Keratinocyte (primary cell): ENCODE measurements at regions not wholly inside any gene's neighbourhood (a gene's known extent, or its start where the extent isn't known, plus 50 kb on each side); places are given as distances from the start of the nearest gene placed in this dataset.

Experiments
- DNase-seq: peaks from one replicate; pipeline ENCODE4 v3.0.0-alpha.2; 2011; ENCODE audit warnings: low read depth, missing footprints, low spot score
- FAIRE-seq: peaks from 2 replicates; lab custom pipeline; 2011; peaks lifted over from hg19 to GRCh38; lab: Jason Lieb, UNC
- H2AFZ ChIP-seq: 2 replicates; pipeline ENCODE4 v1.6.0; 2012; ENCODE audit warnings: low read length, control low read depth, inconsistent platforms; ENCODE audit not compliant: control insufficient read depth
- H3K27ac ChIP-seq: 2 replicates; pipeline ENCODE4 v1.5.1; 2011; ENCODE audit warnings: low read length; ENCODE audit not compliant: control insufficient read depth, insufficient read depth
- H3K27me3 ChIP-seq: 3 replicates; pipeline ENCODE4 v1.6.0; 2011; ENCODE audit warnings: low read length; ENCODE audit not compliant: control insufficient read depth, insufficient read depth; ENCODE audit errors: extremely low read depth
- H3K36me3 ChIP-seq, 2 experiments: 2 replicates in 1 of 2; 3 replicates in 1 of 2; pipeline ENCODE4 v1.5.1; 2011; ENCODE audit warnings: low read length in 2 of 2, mild to moderate bottlenecking in 1 of 2; ENCODE audit not compliant: control insufficient read depth in 2 of 2, insufficient read depth in 2 of 2; ENCODE audit errors: extremely low read depth in 1 of 2
- H3K4me1 ChIP-seq: 3 replicates; pipeline ENCODE4 v1.5.1; 2011; ENCODE audit warnings: low read length; ENCODE audit not compliant: control insufficient read depth, insufficient read depth; ENCODE audit errors: extremely low read depth
- H3K4me2 ChIP-seq: 3 replicates; pipeline ENCODE4 v1.6.0; 2011; ENCODE audit warnings: low read depth, low read length; ENCODE audit not compliant: control insufficient read depth, insufficient read depth; ENCODE audit errors: extremely low read depth
- H3K4me3 ChIP-seq, 3 experiments: fragments of 200-600 bp in 1 of 3; sonication (generic) in 1 of 3; 2 replicates in 2 of 3; 3 replicates in 1 of 3; pipeline ENCODE4 v1.5.1; 2011 to 2016; ENCODE audit warnings: low read length in 3 of 3, mild to moderate bottlenecking in 3 of 3, control low read depth in 2 of 3, inconsistent platforms in 1 of 3, low read depth in 1 of 3, mixed read lengths in 1 of 3, mixed run types in 1 of 3, moderate library complexity in 1 of 3; ENCODE audit not compliant: control insufficient read depth in 2 of 3, insufficient read depth in 2 of 3; ENCODE audit errors: extremely low read depth in 1 of 3
- H3K79me2 ChIP-seq: 2 replicates; pipeline ENCODE4 v1.6.0; 2012; ENCODE audit warnings: low read length; ENCODE audit not compliant: control insufficient read depth, insufficient read depth
- H3K9ac ChIP-seq: 3 replicates; pipeline ENCODE4 v1.6.0; 2011; ENCODE audit warnings: low read length; ENCODE audit not compliant: control insufficient read depth, insufficient read depth; ENCODE audit errors: extremely low read depth
- H3K9me1 ChIP-seq: 3 replicates; pipeline ENCODE4 v1.6.0; 2011; ENCODE audit warnings: low read length; ENCODE audit not compliant: control insufficient read depth, insufficient read depth; ENCODE audit errors: extremely low read depth
- H3K9me3 ChIP-seq: 2 replicates; pipeline ENCODE4 v1.5.1; 2012; ENCODE audit warnings: low read depth, low read length; ENCODE audit not compliant: control insufficient read depth
- H4K20me1 ChIP-seq: 3 replicates; pipeline ENCODE4 v1.6.0; 2011; ENCODE audit warnings: low read length; ENCODE audit not compliant: control insufficient read depth, insufficient read depth; ENCODE audit errors: extremely low read depth
- CTCF ChIP-seq, 3 experiments: IDR thresholded peaks in 1 of 3; conservative IDR thresholded peaks in 1 of 3; optimal IDR thresholded peaks in 1 of 3; 2 replicates in 2 of 3; 3 replicates in 1 of 3; pipeline versions ENCODE3 to v1.5.1; 2011; ENCODE audit warnings: low read length in 3 of 3, mild to moderate bottlenecking in 3 of 3, moderate library complexity in 2 of 3, control low read depth in 1 of 3, inconsistent platforms in 1 of 3; ENCODE audit not compliant: insufficient read depth in 2 of 3; ENCODE audit errors: extremely low read depth in 1 of 3
- EZH2 ChIP-seq: IDR thresholded peaks from one replicate; pipeline ENCODE4 v1.6.1; 2012; ENCODE audit warnings: inconsistent platforms, mild to moderate bottlenecking, low read length, moderate library complexity
- dilution Hi-C: fragments of 300-500 bp; cut with MboI; formaldehyde crosslinking; loops from one replicate; pipeline ENCODE4 v1.7.0; 2020; ENCODE audit warnings: low sequenced_read_pairs; ENCODE audit not compliant: extremely low pct_ligation_motif_present

GRCh38 chr1:73886716-73887115 is 311.3 kb downstream of the LRRIQ3 start:
- no peaks in the 10 kb centered on the region for H3K27me3 ChIP-seq
- H3K36me3 ChIP-seq = no peaks in the 10 kb centered on the region
- TF ChIP-seq CTCF (optimal IDR thresholded peaks at IDR 0.05 in 1 of 3, IDR thresholded peaks at IDR 0.05 in 1 of 3, conservative IDR thresholded peaks at IDR 0.05 in 1 of 3; ENCODE audit: extremely low read depth in 1 of 3, insufficient read depth in 2 of 3, low read length in 3 of 3) = no peak
- no peak for TF ChIP-seq EZH2
- H3K4me3 ChIP-seq = no peak overlapping the region
- FAIRE-seq (no peak), DNase-seq (no peak)
- H2AFZ ChIP-seq = no peak overlapping the region
- H3K9me1 ChIP-seq = no peaks in the 10 kb centered on the region
- H3K9me3 ChIP-seq = no peaks in the 10 kb centered on the region
- H3K27ac ChIP-seq = no peak overlapping the region
- no peak overlapping the region for H3K9ac ChIP-seq
- dilution Hi-C loops = no loop called here
- no peaks in the 10 kb centered on the region for H4K20me1 ChIP-seq
- H3K4me1 ChIP-seq = no peaks in the 10 kb centered on the region
- H3K4me2 ChIP-seq = no peak overlapping the region
- no peaks in the 10 kb centered on the region for H3K79me2 ChIP-seq

- Histone ChIP-seq H3K27me3 (no peaks in the 10 kb centered on the region), H3K27ac (no peak overlapping the region), H2AFZ (no peak overlapping the region), H3K4me3 (no peak overlapping the region), H3K9me1 (no peaks in the 10 kb centered on the region), H3K4me2 (no peak overlapping the region), H3K36me3 (no peaks in the 10 kb centered on the region), H3K4me1 (no peaks in the 10 kb centered on the region), H3K9me3 (no peaks in the 10 kb centered on the region), H3K9ac (no peak overlapping the region), H4K20me1 (no peaks in the 10 kb centered on the region), H3K79me2 (no peaks in the 10 kb centered on the region)
- no peak for FAIRE-seq
- TF ChIP-seq CTCF (optimal IDR thresholded peaks at IDR 0.05 in 1 of 3, IDR thresholded peaks at IDR 0.05 in 1 of 3, conservative IDR thresholded peaks at IDR 0.05 in 1 of 3; ENCODE audit: extremely low read depth in 1 of 3, insufficient read depth in 2 of 3, low read length in 3 of 3) = no peak
- TF ChIP-seq EZH2 = no peak
- no peak for DNase-seq
- dilution Hi-C loops = no loop called here
These were observed 323.2 kb downstream of the LRRIQ3 start for GRCh38 chr1:73874806-73875205.
